ENCODE measurements at regions not wholly inside any gene's neighbourhood (a gene's known extent, or its start where the extent isn't known, plus 50 kb on each side); places are given as distances from the start of the nearest gene placed in this dataset.

DNA sequence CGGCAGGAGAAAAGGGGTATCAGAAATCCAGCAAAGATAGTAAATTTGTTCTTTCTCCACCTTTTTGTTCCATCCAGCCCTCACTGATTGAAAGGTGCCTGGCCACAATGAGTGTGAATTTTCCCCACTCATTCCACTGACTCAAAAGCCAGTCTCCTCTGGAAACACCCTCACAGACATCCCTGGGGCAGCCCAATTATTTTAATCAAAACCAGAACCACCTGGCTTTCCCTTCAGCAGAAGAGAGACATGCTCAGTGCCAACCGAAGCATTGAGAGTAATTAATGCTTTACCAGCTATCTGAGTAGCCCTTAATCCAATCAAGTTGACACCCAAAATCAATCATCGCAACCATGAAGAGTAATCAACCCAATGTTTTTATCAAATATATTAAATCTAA lies 1129.6 kb upstream of the GBE1 start:
- Histone ChIP-seq H3K4me1 (replicated peaks in 1 of 2) (no peaks in the 10 kb centered on the region), H3K27ac (no peak overlapping the region), H3K9me3 (replicated peaks in 1 of 3) (no peaks in the 10 kb centered on the region), H3K36me3 (replicated peaks in 1 of 2) (no peaks in the 10 kb centered on the region), H3K4me3 (no peak overlapping the region), H3K27me3 (no peaks in the 10 kb centered on the region)
- peak in 2 of 7 donors; percentile 15 to 54 for DNase-seq
- intact Hi-C loops (cut with DNase I), result no loop called here
- no peak for TF ChIP-seq POLR2A (IDR thresholded peaks at IDR 0.05)
- TF ChIP-seq, protein P1, sequence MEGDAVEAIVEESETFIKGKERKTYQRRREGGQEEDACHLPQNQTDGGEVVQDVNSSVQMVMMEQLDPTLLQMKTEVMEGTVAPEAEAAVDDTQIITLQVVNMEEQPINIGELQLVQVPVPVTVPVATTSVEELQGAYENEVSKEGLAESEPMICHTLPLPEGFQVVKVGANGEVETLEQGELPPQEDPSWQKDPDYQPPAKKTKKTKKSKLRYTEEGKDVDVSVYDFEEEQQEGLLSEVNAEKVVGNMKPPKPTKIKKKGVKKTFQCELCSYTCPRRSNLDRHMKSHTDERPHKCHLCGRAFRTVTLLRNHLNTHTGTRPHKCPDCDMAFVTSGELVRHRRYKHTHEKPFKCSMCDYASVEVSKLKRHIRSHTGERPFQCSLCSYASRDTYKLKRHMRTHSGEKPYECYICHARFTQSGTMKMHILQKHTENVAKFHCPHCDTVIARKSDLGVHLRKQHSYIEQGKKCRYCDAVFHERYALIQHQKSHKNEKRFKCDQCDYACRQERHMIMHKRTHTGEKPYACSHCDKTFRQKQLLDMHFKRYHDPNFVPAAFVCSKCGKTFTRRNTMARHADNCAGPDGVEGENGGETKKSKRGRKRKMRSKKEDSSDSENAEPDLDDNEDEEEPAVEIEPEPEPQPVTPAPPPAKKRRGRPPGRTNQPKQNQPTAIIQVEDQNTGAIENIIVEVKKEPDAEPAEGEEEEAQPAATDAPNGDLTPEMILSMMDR (IDR thresholded peaks at IDR 0.05), result no peak
- 56 to 77% (median 63%) methylated on average over 3 of the region's 3 CpGs for WGBS, 4 donors

DNA sequence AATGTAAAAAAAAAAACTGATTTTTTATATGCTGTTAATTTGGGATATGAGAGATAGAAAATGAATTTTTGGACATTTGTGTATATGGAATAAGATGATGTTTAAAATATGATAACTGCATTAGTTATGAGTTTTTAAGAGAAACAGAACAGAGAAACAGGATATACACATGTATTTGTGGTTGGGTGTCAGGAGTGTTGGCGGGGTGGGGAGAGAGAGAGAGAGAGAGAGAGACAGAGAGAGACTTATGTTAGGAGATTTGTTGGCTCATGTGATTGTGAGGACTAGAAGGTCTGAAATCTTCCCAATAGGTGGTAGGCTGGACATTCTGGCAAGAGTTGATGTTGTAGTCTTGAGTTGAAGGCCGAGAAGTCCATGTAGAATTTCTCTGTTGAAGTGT lies 1121.6 kb upstream of the GBE1 start:
- Histone ChIP-seq H3K4me1 (replicated peaks in 1 of 2) (no peaks in the 10 kb centered on the region), H3K36me3 (replicated peaks in 1 of 2) (no peaks in the 10 kb centered on the region), H3K27ac (no peak overlapping the region), H3K9me3 (replicated peaks in 1 of 3) (no peaks in the 10 kb centered on the region), H3K27me3 (no peaks in the 10 kb centered on the region), H3K4me3 (no peak overlapping the region)
- intact Hi-C loops (cut with DNase I), result no loop called here
- TF ChIP-seq POLR2A (IDR thresholded peaks at IDR 0.05), result no peak
- TF ChIP-seq, protein P1 (IDR thresholded peaks at IDR 0.05), result no peak
- no peak for DNase-seq
- WGBS, 4 donors, result 70 to 85% (median 80%) methylated on average over 2 of the region's 2 CpGs

- H3K4me1 ChIP-seq (replicated peaks in 1 of 2), result no peaks in the 10 kb centered on the region
- H3K9me3 ChIP-seq (replicated peaks in 1 of 3), result no peaks in the 10 kb centered on the region
- H3K4me3 ChIP-seq, result no peak overlapping the region
- WGBS, 4 donors, result 41 to 59% (median 45%) methylated on average over 1 of the region's 1 CpG
- no peak for DNase-seq
- no peak for TF ChIP-seq POLR2A (IDR thresholded peaks at IDR 0.05)
- TF ChIP-seq, protein P1 (IDR thresholded peaks at IDR 0.05), result no peak
- no peaks in the 10 kb centered on the region for H3K36me3 ChIP-seq (replicated peaks in 1 of 2)
- H3K27ac ChIP-seq, result no peak overlapping the region
- intact Hi-C loops (cut with DNase I), result no loop called here
- no peaks in the 10 kb centered on the region for H3K27me3 ChIP-seq
Measured at GRCh38 chr3:82875401-82875800, 1114.0 kb upstream of the GBE1 start.

DNA sequence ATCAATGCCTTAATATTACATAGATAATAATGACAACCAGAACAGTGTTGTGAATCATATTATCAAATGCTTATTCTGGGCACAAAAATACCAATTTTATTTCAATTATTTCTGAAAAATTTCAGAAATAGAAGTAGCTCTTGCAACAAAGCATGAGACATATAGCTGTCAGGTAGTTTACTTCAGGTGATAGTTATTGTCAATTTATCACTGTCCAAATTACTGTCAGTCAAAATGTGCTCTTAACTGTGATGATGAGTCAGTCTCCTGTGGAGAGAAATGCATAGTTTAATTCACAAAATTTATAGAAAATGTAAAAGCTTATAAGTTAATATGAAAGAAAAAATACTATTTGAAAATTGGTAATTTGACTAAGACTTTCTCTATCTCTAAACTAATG lies 1078.4 kb upstream of the GBE1 start:
- Histone ChIP-seq H3K27me3 (no peaks in the 10 kb centered on the region), H3K27ac (no peak overlapping the region), H3K36me3 (replicated peaks in 1 of 2) (no peaks in the 10 kb centered on the region), H3K4me3 (no peak overlapping the region), H3K9me3 (replicated peaks in 1 of 3) (no peaks in the 10 kb centered on the region), H3K4me1 (replicated peaks in 1 of 2) (no peaks in the 10 kb centered on the region)
- no peak for TF ChIP-seq POLR2A (IDR thresholded peaks at IDR 0.05)
- TF ChIP-seq, protein P1 (IDR thresholded peaks at IDR 0.05), result no peak
- intact Hi-C loops (cut with DNase I), result no loop called here
- no peak for DNase-seq
